D721Med (cell line): ENCODE measurements at regions not wholly inside any gene's neighbourhood (a gene's known extent, or its start where the extent isn't known, plus 50 kb on each side); places are given as distances from the start of the nearest gene placed in this dataset.

Experiments used
- DNase-seq: peaks from one replicate; pipeline ENCODE4 v3.0.0; 2011; ENCODE audit warnings: low spot score; ENCODE audit not compliant: insufficient read length
- FAIRE-seq: peaks from 2 replicates; lab custom pipeline; 2011; peaks lifted over from hg19 to GRCh38; lab: Jason Lieb, UNC
- CTCF ChIP-seq: IDR thresholded peaks from 2 replicates; pipeline ENCODE4 v1.5.1; 2012; ENCODE audit warnings: mild to moderate bottlenecking, control low read depth; ENCODE audit not compliant: insufficient read depth; ENCODE audit errors: missing control alignments

DNA sequence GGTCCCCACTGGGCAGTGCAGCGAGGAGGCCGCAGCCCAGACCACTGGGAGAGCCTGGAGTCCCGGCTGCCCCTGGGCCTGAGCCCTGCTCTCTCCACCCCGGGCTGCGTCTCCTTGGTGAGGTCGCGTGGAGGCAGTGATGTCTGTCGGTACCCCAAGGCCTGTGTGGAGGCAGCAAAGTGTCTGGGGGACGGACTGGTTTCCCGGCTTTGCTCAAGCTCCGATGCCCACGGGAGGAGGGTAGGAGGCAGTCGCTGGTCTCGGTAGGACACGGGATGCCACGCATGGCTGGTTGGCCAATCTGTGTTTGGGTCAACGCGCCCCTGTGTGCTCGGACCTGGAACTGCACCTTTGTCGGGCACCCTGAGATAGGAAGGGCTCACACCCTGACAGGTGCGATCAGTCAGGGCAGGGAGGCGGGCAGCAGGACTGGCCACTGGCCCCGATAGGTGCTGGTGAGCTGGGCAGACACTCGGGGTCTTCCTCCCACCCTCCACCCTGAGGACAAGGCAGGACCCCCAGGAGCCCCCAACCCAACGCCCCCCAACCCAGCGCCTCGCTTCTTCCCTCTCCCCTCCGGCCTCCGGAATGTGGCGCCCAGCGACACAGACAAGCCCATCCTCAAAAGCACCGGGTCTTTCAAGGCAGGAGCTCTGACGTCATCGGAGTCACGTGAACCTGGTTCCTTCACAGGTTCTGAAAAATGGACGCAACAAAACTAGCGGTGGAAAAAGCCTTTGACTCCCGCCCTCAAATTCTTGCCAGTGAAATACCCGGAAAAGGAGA, 288.6 kb downstream of the NDUFA10 start:
- FAIRE-seq (no peak), DNase-seq (no peak)
- no peak for TF ChIP-seq CTCF

- no peak for TF ChIP-seq CTCF
- FAIRE-seq: no peak
- no peak for DNase-seq
Measured at GRCh38 chr2:239735829-239736357, 289.2 kb downstream of the NDUFA10 start.

GRCh38 chr2:239735131-239735828, 289.9 kb downstream of the NDUFA10 start:
- DNase-seq: no peak

DNA sequence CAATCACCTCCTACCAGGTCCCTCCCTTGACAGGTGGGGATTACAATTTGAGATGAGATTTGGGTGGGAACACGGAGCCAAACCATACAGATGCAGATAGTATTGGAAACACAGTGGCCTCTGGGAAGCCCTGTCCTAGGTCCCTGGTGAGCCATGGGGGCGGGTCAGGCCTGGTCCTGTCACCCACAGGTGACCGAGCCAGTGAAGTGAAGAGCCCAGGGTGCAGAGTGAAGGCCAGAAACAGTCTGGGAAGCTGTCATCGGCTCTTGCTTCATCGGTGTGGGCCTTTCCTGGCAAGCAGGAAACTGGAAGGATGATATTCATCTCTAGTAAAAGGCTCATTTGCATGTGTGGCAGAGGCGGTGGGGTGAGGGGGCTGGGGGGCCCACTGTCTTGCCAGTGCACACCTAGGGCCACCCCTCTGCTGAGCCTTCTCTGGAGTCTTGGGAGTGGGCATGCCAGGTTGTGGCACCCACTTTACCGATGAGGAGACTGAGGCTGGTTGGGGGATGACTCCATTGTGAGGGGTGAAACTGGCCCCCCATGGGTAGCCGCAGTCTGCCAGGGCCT, 290.6 kb downstream of the NDUFA10 start:
- FAIRE-seq: no peak

More at GRCh38 chr2:239735131-239735828, 289.9 kb downstream of the NDUFA10 start:
- no peak for FAIRE-seq
- no peak for TF ChIP-seq CTCF

GRCh38 chr2:239732666-239733010, 292.5 kb downstream of the NDUFA10 start:
- no peak for DNase-seq
- TF ChIP-seq CTCF: no peak
- FAIRE-seq: no peak

More for the DNA sequence above, 290.6 kb downstream of the NDUFA10 start:
- no peak for DNase-seq
- no peak for TF ChIP-seq CTCF

GRCh38 chr2:239731998-239732665, 293.0 kb downstream of the NDUFA10 start:
- FAIRE-seq (no peak), DNase-seq (no peak)
- no peak for TF ChIP-seq CTCF
